Neural progenitor cell (in vitro differentiated cells): ENCODE measurements at regions not wholly inside any gene's neighbourhood (a gene's known extent, or its start where the extent isn't known, plus 50 kb on each side); places are given as distances from the start of the nearest gene placed in this dataset.

Experiments used
- EZH2phosphoT487 ChIP-seq: fragments of 200-600 bp; sonication (generic); IDR thresholded peaks from 2 replicates; pipeline ENCODE4 v1.6.1; 2017; ENCODE audit warnings: antibody characterized with exemption
- TF ChIP-seq, protein P1 (sequence below): fragments of 200-600 bp; sonication (generic); IDR thresholded peaks from 2 replicates; pipeline ENCODE4 v1.5.1; 2017; ENCODE audit warnings: antibody characterized with exemption, mild to moderate bottlenecking

DNA sequence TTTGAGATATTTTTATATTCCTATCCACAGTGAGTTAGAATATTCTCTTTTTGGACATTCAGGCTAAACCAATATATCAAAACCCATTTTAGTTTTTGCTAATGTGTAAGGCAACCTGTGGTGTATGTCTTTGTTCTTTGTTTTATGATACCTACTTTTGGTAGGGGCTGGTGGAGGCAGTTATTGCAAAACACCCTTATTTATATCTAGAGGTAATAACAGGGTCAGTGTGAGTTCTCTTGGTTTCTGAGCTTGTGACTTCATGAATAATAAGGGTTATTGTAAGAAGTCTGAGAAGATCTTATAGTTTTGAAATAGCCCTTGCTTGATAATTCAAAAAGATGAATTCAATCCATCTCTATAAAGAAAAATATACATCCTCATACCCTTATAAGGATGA, 235.1 kb upstream of the LRIG3 start:
- TF ChIP-seq, protein P1, sequence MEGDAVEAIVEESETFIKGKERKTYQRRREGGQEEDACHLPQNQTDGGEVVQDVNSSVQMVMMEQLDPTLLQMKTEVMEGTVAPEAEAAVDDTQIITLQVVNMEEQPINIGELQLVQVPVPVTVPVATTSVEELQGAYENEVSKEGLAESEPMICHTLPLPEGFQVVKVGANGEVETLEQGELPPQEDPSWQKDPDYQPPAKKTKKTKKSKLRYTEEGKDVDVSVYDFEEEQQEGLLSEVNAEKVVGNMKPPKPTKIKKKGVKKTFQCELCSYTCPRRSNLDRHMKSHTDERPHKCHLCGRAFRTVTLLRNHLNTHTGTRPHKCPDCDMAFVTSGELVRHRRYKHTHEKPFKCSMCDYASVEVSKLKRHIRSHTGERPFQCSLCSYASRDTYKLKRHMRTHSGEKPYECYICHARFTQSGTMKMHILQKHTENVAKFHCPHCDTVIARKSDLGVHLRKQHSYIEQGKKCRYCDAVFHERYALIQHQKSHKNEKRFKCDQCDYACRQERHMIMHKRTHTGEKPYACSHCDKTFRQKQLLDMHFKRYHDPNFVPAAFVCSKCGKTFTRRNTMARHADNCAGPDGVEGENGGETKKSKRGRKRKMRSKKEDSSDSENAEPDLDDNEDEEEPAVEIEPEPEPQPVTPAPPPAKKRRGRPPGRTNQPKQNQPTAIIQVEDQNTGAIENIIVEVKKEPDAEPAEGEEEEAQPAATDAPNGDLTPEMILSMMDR = no peak
- TF ChIP-seq EZH2phosphoT487 = no peak
